ENCODE measurements at regions not wholly inside any gene's neighbourhood (a gene's known extent, or its start where the extent isn't known, plus 50 kb on each side); places are given as distances from the start of the nearest gene placed in this dataset.
"Not testable (repeated sequence)": the region's sequence is repeated elsewhere in the genome, so short reads cannot be mapped to it uniquely, and the experiment has no call there.

DNA sequence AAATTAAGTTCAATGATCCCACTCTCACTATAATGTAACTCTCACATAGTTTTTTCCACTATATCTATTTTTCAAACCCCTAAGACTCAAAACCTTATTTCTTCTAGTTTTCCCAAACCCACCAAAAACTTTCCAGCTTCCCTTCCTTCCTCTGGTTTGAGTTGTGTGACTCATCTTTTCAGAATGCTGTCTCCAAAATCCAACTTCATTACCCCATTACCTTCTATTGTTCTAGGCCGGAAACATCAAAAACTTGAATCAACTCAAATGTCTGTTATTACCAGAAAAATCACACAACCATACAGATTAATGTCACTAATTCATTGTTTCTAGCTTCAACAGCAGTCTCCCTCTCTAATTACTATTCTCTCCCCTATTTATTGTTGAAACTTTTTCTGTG lies 1090.3 kb downstream of the HACE1 start:
- DNase-seq (ENCODE audit: low spot score) = no peak

DNA sequence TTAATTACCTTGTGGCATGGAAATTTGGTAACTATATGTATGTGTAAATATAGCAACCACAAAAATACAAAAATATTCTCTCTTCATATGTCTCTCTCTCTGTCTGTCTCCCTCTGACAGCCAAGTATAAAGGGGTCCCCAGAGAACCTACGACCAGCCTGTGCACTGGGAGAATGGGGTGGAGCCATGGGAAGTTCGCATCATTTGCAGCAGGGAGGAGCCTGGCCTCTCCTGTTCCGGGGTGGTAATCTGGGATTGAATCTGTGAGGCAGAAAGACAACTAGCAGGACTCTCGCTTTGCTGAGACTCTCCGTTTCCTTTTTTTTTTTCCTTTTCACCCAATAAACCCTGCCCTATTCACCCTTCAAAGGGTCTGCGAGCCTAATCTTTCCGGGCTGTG lies 1109.1 kb downstream of the HACE1 start:
- DNase-seq (ENCODE audit: low spot score) = no peak

DNA sequence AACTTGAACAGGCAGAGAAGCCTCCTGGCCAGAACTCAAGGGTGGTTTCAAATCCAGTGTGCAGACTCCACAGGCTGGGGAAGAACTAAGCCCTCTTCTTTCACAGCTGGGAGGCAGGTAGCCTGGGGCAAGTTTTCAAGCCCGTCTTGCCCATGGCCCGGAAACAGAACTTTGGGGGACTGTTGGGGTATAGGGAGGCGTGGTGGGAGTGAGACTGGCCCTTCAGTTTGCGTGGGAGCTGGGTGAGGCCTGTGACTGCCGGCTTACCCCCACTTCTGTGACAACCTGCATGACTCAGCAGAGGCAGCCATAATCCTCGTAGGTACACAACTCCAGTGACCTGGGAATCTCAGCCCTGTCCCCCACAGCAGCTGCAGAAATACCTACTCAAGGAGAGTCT lies 1125.7 kb downstream of the HACE1 start:
- no peak for DNase-seq (ENCODE audit: low spot score)

DNA sequence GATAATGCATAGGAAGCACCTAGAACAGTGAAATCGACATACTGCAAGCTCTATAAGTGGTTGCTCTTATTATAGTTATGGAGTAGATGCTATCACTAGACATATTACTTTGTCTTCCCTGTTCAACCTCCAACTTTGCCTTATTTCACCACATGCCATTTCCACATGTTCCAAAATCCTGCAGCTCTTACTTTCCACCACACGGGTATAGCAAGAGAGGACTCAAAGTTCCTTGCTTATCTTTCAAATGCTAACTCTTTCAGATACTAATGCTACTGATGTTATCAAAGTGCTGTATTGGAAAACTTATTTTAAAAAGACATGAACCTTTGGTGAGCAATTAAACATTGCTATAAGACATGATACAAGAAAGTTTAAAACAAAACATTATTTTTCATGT lies 1130.1 kb downstream of the HACE1 start:
- no peak for DNase-seq (ENCODE audit: low spot score)

DNA sequence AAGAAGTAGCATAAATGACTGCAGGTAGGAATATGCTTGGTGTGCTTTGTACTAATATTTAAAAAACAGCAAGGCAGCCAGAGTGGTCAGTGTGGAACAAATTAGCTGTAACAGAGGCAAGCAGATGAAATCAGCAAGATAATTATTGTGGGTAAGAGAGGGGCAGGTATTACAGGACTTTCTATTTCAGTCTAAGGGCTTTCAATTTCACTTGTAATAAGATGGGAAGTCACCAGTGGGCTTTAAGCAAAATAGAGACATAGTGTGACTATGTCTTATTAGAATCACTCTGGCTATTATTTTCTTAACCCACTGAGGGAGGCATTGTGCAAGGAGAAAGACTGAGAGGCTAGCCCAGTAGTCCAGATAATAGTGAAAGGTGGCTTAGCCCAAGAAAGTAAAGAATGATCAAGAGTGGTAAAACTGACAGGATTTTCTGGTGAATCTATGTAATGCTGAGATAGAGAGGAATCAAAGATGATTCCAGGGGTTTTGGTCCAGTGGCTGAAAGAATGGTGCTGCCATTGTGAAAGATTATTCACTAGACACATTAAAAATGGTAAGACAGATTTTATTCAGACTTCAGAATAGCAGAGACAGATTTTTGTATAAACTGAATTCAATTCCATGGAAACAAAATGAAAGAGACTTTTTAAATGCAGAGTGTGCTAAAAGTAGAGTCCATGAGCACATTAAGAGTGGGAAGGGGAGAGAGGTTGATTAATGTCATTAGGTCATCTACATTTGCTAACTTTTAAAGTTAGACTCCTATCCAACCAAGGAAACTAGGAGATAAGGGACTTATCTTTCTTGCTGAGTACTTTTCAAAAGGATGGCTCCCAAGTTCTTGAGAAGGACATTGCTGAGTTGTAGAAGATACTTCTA lies 1136.0 kb downstream of the HACE1 start:
- no peak for DNase-seq (ENCODE audit: low spot score)

DNA sequence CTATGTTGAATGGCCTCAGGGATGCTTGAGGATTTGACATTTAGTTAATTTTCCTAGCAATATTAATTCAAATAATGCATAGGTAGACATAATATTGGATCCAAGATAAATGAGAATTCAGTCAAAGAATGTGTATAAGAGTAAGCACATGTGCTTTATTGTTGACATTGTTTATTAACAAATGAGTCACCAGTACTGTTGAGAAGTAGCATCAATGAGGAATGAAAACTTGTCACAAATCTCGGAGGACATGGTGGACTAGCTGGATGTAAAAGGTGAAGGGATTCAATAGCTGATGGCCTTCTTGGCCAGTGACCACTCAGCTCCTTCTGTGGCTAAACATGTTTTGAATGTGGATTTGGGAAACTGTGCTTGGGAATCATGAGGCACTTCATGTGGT lies 1137.0 kb downstream of the HACE1 start:
- DNase-seq (ENCODE audit: low spot score) = no peak

DNA sequence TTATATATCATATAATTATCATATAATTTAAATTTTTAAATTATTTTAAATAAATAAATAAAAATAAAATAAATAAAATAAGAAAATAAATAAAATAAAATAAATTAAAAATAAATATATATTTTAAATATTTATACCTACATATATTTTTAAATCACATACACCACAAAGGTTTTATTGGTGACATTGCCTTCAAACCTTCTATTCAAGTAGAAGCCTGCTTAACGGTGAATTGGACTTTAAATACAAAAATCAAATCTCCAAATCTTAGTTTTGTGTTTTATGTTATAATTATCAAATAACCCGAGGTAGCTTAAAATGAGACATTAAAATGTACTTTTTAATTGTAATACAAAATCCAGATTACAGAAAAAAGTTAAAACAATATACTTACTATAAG lies 1137.8 kb downstream of the HACE1 start:
- no peak for DNase-seq (ENCODE audit: low spot score)

DNA sequence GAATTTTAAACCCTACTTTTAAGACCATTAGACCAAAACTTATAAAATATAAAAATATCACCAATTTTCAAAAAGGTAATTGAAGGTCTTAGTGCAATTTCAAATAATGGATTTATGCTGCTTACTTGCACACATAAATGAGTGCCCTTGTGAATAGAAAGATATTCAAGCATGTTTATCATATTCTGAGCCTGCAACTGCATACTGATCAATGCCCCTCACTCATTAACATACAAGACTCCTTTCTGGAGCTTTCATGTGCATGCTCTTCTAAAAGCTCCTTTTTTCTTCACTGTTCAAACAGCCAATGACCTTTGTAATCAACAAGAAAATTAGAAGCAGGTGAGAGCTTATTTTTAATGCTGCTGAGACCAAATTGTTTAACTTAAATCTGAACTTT lies 1139.3 kb downstream of the HACE1 start:
- no peak for DNase-seq (ENCODE audit: low spot score)

DNA sequence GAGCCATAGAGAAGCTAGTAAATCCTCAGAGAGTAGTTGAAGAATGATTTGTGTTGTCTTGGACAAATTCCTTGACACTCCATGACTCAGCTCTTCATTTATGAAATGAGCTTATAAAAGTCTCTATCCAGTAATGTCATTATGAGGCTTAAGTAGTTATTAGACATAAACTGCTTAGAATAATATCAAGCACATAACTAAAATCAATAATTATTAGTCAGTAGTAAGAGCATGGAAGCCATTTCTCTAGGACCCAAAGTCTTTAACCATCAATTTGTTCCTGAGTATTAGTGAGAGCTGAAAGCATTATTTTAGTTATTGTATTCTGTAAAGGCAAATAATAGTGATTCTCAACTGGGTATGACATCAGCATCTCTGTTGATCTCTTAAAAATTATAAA lies 1140.2 kb downstream of the HACE1 start:
- DNase-seq (ENCODE audit: low spot score) = no peak

DNA sequence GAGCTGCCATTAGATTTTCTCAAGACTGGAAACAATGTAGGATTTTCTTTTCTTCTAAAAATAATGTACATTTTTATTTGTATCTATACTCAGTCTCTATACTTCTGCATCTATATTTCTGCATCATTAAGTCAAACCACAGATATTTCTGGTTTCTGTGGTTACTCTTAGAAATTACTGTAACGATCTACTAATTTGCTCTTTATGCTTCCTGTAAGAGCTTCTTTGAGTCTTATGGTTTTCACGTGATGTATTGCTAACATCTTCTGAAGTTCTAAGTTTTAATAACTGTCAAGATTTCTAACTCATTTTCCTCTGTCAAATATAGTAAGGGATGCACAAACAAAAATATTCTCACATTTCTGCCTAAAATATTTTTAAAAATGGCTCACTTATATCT lies 1144.5 kb downstream of the HACE1 start:
- no peak for DNase-seq (ENCODE audit: low spot score)

DNA sequence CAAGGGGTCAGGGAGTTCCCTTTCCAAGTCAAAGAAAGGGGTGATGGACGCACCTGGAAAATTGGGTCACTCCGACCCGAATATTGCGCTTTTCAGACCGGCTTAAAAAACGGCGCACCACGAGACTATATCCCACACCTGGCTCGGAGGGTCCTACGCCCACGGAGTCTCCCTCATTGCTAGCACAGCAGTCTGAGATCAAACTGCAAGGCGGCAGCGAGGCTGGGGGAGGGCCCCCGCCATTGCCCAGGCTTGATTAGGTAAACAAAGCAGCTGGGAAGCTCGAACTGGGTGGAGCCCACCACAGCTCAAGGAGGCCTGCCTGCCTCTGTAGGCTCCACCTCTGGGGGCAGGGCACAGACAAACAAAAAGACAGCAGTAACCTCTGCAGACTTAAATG lies 1150.5 kb downstream of the HACE1 start:
- not testable (repeated sequence) for DNase-seq (ENCODE audit: low spot score)

DNA sequence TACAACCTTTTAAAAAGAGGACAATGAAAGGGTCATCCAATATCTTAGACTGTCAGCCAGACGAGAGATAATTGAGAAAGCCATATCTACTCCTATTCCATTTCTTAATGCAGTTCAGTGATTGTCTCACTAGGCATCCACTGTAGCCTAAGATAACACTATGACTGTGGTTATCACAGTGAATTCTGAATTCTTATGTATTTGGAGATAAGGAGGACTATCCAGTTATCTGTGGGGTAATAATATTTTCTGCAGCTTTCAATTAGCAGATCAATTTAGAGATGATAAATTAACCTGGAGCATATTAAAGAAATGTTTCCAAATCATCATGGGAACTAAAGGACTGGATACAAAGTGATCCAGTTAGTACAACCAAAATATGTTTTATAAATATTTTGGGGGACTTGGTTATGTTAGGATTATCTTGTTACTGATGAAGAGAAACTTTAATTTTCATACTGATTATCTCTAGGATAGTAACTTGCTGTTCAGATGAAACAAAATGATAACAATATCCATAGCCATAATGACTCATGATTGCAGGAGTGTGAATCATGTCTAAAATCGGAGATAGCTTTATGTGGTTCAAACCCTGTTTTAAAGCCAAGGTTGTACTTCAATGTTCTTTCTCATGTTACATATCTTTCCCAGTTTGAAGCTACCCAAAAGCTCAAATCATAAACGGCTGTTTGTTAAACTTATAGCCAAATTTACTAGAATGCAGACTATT lies 1152.0 kb downstream of the HACE1 start:
- no peak for DNase-seq (ENCODE audit: low spot score)

DNA sequence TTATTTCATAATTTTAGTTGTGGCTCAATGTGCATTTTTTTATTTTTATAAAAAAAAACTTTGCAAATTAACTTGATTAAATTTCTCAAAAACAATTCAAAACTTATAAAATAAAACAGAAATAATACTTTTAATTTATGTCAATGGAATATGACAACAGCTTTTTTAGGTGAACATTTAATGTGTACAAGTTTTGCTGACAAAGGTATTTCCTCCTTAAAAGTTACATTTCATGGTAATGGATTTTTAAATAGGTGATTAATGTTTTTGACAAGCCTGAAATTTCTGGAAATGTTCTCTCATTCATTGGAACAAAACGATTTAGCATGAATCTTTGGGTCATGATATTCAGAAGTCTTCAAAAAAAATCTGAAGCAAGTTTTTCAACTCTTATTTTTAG lies 1160.0 kb downstream of the HACE1 start:
- DNase-seq (ENCODE audit: low spot score) = no peak

DNA sequence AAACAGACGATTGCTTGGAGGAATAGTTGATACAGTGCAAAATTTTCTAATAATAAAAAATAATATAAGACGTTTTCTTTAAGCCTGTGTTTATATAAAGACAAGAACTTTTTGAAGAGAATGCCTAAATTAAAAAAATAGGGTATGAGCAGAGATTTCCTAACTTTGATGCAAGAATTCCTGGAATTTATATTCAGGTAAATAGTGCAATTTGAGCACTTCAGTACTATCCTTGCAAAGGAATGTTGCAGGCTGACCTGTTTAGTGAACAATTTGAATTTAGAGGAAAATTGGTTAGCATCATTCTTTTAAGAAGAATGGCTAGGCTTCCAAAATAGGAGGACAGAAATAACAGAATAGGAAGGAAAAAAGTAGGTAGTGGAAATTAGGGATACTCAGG lies 1172.3 kb downstream of the HACE1 start:
- DNase-seq (ENCODE audit: low spot score) = no peak

DNA sequence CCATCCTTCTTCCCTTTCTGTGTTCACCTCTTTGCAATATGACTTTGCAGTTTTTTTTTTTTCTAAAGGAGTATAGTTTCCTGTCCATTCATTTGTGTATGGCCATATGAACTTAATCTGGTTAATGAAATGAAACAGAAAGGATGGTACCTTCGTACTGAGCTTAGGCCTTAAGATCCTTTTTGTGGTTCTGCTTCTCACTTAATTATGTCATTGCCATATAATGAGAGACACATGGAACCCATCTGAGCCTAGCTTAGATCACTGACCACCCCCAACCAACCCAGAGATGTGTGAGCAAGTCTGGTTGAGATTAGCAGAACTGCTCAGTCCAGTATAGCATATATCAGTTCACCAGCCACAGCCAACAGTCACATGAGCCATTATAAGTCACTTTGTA lies 1179.6 kb downstream of the HACE1 start:
- no peak for DNase-seq (ENCODE audit: low spot score)

DNA sequence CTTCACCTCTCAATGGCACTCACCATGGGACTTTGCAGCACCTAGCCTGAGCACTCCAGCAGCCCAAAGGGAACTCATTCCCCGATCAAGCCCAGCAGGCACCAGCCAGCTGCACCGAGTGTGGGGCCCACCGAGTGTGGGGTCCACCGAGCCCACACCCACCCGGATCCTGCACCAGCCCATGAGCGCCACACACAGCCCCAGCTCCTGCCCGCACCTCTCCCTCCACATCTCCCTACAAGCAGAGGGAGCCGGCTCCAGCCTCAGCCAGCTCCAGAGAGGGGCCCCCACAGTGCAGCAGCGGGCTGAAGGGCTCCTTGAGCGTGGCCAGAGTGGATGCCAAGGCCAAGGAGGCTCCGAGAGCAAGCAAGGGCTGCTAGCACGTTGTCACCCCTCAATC lies 1182.4 kb downstream of the HACE1 start:
- DNase-seq (ENCODE audit: low spot score) = no peak

DNA sequence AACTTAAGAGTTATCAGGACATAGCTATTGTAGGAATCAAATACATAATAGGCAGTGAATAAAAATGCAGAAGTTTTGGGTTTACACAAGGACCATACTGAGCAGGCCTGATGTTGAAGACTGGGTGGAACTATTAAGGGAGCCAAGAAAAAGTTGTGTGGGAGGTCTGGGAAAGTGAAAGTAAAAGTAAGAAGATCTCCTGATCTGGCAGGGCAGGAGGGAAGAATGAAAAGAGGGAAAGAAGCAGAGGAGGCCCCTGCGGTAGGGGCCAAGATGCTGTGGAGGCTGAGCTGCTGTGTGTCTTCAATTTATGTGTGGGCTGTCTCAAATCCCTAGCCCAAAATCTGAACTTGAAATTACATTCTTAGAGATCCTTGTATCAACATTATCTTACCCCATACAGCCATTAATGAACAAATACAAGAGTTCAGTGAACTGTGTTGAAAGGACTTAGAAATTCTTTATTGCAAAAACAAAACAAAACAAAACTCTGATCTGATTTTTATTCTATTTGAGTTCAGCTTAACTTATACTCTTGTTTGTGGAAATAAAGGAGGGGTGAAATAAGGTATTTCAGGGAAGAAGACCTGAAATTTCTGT lies 1183.8 kb downstream of the HACE1 start:
- DNase-seq (ENCODE audit: low spot score) = no peak

DNA sequence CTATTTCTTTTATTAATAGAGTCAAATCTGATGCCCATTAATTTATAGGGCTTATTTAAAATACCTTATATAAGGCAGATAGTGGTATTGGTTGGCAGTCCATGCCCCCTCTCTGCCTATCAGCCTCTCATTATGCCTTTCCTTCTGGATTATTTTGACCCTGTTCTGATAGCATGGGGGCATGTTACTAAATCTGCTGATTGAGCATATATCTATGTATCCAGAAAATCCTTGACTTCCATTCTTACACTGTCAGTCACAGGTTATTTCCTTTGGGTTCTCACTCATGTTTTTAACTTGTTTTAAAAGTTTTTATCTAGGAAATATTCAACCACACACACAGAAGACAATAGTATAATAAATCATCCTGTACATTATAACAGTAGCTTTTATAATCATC lies 1184.9 kb downstream of the HACE1 start:
- DNase-seq (ENCODE audit: low spot score) = no peak

DNA sequence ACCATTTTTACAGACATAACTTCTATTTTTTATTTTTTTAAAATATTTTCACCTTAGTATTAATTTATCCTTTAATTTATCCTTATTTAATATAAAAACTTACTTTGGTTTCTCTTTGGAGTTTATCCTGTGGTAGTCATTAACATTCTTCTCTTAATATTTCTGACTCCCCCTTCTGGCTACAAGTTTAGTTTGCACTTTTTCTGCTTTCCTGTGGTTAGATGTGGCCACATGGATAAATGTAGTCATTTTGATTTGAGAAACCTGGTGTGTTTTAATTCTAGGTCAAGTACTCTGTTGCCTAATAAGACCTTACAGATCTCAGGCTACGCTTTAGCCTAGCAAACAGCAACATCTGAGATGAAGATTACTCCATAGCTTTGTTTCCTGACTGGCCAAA lies 1187.5 kb downstream of the HACE1 start:
- no peak for DNase-seq (ENCODE audit: low spot score)

DNA sequence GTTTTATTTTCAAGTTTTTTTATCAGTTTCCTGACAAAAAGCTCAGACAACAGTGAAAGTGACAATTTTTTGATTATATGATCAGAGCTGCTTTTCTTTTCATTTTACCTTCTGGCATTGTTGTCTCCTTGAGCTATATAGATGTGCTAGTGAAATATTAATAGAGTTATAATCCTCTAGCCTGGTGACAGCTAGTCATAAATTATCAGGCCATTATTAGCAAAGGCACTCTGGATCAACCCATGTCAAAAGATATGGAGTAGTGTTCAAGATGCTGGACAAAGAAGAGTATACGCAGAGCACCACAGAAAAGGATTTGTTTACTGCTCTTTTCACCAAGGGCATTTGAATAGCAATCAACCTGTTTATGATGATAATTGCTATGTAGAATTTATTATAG lies 1230.1 kb downstream of the HACE1 start:
- no peak for DNase-seq (ENCODE audit: low spot score)

DNA sequence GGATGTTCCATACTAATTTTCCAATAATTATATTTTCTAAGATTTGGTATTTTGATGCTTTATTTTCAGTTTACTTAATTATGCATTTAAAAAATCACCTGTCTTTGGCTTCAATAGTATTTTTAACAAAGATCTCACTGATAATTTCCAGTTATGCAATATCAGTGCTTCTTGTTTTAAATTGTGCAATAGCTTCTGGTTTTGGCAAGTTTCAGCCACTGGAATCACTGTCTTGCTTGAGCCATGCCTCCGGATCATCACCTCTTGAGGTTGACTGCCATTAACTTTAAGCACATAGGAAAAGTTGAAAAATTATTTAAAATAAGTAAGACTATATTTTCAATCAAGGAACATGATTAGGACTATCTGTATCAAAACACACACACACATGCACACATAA lies 1242.1 kb downstream of the HACE1 start:
- DNase-seq (ENCODE audit: low spot score) = peak; percentile 16

DNA sequence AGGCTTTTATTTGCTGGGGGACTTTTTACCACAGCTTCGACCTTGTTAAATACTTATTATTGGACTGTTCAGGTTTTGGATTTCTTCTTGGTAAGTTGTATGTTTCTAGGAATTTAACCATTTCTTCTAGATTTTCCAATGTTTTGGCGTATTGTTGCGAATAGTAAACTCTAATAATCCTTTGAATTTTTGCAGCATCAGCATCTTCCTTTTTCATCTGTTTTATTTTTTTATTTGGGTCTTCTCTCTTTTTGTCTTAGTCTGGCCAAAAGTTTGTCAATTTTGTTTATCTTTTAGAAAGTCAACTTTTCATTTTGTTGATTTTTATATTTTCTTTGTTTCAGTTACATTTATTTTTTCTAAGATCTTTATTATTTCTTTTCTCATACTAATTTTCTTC lies 1272.0 kb downstream of the HACE1 start:
- DNase-seq (ENCODE audit: low spot score) = no peak

DNA sequence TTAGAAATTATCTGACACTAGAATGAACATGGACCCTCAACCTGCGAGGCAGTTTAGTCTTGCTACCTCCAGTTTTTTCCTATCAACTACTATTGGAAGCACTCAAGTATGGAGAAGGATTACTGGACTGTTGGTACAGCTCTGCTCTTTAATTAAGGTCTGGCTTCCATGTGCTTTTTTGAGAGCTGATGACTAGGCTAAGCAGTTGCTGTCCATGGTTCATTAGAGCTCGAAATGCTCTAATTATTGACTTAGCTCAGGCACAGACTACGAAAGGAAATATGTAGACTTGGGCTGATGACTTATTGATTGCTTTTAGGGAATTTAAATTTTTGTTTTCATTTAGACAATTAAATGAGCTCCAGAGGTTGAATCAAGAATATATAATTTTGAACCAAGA lies 1281.6 kb downstream of the HACE1 start:
- DNase-seq (ENCODE audit: low spot score) = no peak
